Embryonic facial prominence (tissue), 1 donor: ENCODE measurements at regions not wholly inside any gene's neighbourhood (a gene's known extent, or its start where the extent isn't known, plus 50 kb on each side); places are given as distances from the start of the nearest gene placed in this dataset.
A peak's percentile ranks its signal among the peaks of the same experiment; 100 is the strongest.

Experiments
- DNase-seq: peaks from one replicate; pipeline ENCODE4 v3.0.0-alpha.2; 2016; ENCODE audit errors: extremely low spot score

DNA sequence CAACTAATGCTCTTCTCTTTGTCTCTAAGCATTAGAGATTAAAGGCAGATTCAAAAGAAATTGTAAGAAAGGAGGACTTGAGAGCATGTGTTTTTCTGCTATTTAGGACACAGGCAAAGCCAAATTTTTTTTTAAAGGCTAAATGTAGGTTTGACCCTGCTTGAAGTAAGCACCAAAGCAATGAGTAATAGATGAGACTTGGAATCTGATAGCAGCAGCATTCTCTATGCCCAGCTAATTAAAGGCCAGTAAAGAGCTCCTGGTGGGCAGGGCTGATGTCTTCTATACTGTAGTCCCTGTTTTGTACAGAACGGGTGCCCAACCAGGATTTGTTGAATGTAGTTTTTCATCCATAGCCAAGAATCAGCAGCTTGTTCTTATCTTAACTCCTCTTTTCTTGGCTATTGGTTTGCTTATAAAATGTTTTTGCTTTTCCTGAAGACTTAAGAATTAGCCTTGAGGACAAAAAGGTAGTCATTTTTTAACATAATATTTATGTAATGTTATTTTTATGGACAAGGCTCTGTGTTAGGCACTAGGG lies 179.6 kb downstream of the LMO4 start:
- no peak for DNase-seq

DNA sequence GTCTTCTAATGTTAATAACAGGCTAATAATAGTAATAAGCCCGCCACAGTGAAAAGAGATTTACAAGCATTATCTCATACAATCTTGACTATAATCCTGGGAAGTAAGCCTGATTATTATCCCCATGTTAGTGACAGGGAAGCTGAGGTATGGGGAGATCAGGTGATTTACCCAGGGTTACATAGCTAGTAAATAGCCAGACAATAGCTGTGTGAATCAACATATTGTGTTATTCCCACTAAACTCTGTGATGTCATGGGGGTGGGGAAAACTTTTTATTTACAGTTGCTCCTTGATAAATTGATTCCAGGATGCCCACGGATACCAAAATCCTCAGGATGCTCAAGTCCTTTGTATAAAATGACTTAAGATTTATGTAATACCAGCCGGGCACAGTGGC lies 181.9 kb downstream of the LMO4 start:
- no peak for DNase-seq

DNA sequence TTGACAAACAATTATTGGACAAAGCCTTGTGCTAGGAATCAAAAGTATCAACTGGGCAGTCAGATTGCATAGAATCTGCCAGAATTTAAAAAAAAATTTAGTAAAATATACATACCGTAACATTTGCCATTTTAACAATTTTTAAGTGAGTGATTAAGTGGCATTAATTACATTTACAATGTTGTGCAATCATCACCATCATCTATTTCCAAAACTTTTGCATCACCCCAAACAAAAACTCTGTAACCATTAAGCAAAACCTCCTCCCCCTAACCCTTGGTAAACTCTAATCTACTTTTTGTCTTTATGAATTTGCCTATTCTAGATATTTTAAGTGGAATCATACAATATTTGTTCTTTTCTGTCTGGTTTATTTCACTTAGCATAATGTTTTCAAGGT lies 182.8 kb downstream of the LMO4 start:
- no peak for DNase-seq

DNA sequence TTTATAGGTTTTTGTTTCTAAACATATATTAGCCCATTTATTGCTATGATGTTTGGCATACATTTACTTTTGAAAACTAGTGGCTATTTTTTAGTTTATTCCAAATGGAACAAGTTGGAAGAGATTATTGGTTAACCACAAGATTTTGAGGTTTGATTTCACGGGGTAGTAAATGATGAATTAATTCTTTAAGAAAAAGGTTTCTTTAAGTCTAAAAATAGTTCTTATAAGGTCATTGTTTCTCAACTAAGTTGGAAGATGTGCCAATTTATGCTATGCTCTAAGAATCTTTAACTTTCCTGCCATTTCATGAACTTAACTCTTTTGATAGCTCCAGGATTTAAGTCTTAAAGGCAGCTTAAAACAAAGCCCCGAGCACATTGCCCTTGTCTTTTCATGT lies 183.8 kb downstream of the LMO4 start:
- DNase-seq = no peak

DNA sequence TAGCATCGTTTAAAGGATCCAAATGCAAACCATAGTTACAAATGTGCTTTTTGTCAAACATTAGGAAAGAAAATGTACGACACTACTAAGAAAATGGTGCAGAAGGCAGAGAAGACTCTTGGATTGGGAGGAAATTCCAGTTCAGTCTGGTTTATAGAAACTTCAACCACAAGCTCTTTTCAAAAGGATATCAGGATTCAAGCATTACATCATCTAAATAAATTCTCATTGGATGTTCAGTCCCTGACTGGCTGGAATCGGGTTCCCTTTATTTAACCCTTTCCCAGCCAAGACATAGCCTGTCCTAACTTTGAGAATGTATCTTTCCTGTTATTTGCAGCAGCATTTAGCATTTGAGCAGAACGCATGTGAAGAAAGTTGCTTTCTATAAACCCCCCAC lies 184.6 kb downstream of the LMO4 start:
- DNase-seq = peak; percentile 37

DNA sequence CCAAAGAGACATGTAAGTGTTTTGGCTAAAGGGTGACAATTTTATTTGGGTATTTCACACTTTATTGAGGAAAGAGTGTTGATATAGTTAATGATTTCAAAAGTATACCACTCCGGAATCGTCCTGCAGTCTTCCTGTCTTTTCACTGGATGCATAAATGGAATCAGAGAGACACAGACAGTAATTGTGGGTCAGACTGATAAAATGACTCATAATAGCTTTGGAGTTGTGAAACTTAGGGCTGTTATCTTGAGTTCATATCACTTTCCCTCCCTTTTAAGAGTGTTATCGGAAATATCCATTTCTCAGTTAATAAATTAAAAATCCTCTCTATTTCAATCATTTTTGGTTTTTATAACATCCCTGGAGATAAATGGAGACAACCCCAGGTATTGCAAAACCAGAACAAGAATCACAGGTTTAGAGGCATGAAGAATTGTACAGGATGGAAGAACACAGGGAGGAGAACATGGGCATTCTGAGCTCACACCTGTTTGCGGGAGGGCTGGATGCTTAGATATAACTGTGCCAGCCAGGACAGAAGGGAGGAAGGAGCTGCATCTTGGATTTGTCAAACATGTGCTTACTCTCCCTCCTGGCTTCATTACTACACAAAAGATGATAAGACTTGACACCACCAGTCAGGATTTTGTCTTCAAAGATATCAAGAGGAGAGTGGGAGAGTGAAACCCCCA lies 185.4 kb downstream of the LMO4 start:
- no peak for DNase-seq

DNA sequence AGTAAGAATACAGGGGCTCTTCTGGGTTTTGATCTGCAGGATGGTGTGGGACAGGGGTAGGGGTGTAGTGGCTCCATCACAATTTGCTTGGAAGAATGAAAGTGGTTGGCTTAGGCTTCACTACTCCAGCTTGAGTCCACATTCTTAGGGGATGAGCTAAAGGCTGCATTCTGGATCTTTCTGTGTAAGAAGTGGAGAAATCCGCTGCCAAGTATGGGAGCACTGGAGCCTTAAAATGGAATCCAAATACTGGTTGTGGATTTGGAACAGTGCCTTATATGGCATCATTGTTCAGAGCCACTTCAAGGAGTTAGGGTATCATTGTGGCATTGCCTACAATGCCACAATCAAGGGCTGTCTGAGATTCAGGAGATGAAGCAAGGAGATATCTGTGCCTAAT lies 187.1 kb downstream of the LMO4 start:
- DNase-seq = no peak

DNA sequence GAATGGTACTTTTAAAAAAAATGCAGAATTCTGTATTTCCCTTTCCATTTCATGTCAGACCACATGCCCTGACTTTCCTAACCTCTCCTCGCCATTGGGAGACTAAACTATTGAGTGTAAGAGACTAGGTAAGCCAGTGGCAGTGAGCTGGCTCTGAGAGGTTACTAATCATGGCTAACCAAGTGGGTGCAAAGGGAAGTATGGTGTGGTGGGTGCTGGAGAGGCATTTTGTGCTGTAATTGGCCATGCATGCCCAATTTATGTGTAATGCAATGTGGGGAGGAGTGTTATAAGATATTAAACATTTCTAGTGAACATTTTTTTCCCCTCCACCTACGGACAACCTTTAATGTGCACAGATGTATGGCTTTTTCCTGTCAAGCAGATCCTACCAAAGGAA lies 190.1 kb downstream of the LMO4 start:
- DNase-seq = no peak

DNA sequence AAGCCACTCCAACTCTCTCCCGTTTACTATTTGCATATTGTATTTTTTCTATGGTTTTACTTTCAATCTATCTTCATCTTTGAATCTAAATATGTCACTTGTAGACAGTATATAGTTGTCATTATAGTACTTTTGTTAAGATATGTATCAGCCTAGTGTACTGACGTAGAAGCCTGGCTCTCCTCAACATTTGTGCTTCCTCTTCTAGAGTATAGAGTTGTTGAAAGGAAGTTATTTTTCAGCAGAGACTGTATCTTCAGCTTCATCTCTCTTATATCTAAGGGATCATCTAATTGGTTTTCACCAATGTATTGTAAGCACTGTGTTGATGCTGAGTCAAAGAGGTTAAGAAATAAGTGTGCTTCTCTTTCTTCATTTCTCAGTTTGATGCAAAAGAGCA lies 192.8 kb downstream of the LMO4 start:
- DNase-seq = no peak

DNA sequence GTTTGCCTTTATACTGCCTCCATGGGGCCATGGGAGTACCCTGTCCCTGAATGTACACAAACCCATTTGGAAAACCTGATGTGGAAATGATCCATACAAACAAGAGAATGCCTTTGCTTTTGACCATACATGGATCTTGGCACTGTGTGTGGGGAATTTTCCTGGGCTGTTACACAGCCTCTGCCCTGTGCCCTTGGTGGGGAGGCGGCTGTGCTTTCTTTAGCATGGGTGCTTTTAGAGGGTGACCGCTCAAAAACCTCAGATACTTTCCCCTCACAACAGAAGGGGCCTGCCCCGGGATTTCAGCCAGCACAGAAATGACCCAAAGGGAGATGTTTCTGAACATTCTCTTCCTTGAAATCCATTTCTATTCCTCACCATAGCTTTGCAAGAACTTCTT lies 194.8 kb downstream of the LMO4 start:
- DNase-seq = no peak

DNA sequence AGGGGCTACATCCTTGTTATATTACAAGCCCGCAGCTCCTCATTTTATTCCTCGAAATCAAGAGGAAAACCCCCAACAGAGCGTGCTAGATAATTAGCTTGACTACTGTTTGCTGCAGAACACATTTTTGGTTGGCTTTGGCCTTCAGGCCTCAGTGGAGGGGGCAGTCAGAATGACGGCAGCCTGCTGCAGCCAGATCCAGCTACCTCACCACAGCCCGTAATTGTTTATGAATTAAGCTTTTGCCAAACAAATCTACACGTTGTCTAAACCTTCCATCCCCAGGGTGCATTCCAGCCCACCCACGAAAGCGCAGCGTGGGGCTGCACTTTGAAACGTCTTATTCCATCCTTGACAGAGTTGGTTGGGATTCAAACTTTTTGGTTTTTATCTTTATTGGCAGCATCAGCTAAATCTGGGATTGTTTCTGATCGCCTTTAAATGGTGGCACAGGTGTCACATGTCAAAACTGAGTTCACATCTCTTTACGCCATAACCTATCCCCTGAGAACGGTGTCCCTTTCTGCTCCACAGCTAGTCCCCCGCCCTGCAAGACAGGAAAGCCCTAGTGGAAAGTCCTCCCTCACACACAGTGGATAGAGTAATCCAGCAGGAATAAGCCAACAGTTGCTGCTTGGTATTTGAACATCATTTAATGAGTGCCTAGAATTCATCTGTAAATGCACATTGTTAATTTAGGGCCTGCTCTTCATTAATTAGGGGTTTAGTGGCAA lies 195.5 kb downstream of the LMO4 start:
- no peak for DNase-seq

DNA sequence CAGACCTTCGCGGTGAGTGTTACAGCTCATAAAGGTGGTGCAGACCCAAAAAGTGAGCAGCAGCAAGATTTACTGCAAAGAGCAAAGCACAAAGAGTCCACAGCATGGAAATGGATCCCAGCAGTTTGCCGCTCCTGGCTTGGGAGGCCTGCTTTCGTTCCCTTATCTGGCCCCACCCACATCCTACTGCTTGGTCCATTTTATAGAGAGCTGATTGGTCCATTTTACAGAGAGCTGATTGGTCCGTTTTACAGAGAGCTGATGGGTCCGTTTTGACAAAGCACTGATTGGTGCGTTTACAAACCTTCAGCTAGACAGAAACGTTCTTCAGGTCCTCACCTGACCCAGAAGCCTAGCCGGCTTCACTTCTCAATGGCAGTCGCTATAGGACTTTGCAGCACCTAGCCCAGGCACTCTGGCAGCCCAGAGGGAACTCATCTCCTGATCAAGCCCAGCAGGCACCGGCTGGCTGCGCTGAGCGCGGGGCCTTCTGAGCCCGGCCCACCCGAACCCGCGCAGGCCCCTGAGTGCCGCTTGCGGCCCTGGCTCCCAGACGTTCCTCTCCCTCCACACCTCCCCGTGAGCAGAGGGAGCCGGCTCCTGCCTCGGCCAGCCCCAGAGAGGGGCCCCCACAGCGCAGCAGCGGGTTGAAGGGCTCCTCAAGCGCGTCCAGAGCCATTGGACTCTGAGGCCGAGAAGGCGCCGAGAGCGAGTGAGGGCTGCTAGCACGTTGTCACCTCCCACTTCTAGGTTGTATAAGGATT lies 200.3 kb downstream of the LMO4 start:
- no peak for DNase-seq

DNA sequence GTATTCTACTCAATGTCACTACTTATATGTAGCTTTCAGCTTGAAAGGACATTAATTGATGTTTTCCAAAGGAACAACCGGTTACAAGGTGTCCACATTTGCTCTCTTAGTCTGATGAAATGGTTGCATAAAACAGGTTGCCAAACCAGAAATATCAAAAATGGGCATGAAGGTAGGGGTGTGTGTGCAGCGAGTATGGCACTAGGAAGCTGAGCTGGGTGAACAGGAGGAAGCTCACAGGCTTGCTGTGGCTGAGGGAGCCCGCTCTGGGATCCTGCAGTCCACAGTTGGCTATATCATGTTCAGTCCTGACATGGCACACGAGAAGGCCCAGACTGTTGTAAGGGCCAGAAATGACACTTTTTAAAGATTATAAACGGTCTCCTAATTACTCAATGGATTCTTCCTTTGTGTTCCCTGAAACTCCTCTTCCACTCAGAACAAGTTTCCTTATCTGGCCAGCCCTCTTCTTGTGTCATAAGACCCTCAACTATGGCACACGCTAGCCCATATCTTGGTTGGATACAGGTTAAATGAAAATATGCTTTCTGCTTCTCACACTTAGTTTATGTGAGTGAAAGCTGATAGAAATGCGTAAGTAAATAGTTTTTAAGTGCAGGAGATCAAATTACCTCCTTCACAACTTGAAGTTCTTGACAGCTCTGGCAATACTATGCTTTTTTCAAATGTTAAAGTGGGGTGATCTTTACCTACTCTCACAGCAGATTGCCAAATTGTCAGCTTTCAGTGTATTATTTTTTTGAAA lies 201.5 kb downstream of the LMO4 start:
- DNase-seq = no peak

DNA sequence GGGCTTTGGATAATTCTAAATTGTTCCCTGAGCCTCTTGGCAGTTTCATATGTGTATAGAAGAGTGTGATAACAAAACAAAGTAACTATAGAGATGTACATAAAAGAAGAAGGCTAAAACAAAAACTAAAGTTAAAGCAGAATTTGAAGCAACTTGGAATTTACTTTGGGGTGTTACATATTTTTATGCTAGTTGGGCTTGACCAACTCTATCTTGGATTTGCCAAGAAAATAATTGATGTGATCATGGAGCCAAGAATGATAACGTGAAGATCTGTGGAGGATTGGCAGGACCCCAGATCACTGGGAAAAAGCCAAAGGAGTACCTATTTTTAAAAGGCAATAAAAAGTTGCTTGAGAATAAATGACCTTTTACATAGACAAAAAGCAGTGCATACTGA lies 206.9 kb downstream of the LMO4 start:
- DNase-seq = no peak

DNA sequence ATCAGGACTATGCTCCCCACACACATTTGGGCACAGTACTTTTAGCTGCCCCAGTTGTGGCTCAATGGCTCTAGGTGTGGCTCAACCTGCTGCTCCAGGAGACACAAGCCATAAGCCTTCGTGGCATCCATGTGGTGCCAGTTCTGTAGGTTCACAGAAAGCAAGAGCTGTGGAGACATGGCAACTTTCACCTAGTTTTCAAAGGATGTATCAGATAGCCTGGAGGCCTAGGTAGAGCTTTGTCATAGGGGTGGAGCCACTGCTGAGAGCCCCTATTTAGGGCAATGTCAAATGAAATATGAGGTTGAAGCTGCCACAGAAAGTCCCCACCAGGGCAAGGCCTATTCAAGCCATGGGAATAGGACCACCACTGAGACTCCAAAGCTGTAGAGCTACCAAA lies 210.5 kb downstream of the LMO4 start:
- DNase-seq = no peak

DNA sequence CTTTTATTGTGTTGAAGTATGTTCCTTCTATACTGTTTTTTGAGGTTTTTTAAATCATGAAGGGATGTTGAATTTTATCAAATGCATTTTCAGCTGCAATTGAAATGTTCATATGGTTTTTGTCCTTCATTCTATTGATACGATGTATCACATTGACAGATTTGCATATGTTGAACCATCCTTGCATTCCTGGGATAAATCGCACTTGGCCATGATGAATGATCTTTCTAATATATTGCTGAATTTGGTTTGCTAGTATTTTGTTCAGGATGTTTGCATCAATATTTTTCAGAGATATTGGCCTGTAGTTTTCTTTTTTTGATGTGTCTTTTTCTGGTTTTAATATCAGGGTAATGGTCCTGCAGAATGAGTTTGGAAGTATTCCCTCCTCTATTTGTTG lies 214.0 kb downstream of the LMO4 start:
- DNase-seq = no peak

DNA sequence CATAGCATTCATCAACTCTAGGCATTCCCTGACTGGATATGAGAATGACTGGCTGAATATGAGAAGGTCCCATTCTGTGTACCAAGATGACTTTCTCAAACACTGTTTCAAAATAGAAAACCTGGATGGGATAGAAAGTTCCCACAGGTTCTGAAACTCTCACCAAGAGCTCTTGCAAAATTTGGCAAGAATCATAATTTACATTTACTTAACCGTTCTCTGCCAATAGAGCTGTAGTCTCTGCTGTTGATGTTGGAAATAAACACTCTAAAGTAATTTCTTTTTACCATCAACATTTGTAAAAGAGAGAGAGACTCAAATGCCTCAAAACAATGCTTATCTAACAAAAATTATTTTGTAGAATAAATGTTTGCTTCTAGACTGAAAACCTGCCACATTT lies 221.1 kb downstream of the LMO4 start:
- DNase-seq = no peak

DNA sequence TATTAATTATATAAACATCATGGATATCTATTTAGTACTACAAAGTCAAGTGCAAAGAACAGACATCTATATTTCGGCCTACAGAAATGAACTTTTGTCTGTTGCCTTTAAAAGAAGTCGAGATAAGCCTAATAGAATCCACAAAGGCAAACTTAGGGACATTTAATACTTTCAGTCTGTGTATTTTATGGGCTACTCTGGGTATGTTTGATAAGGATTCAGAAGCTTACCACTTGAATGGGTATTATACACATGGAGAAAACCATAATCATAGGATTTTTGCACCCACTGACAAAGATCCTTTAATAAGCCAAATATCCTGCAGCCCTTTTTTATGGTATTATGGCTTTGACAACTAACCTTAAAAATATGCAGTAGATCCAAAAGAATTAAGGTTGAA lies 224.8 kb downstream of the LMO4 start:
- DNase-seq = no peak

DNA sequence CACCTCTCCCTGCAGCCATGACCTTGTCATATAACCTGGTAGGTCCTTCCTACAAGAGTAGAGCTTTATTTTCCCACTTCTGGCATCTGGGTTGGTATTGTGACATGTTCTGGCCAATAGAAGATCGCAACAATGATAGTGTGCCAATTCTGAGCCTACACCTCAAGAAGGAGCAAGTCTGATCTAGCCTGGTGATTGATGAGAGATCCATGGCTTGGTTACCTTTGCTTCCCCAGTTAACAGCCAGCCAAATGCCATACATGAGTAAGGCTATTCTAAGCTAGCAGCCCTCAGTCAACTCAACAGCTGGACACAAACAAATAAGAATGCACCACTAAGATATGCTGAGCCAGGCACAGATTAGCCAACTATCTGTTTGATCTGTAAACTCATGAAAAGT lies 226.7 kb downstream of the LMO4 start:
- DNase-seq = no peak

DNA sequence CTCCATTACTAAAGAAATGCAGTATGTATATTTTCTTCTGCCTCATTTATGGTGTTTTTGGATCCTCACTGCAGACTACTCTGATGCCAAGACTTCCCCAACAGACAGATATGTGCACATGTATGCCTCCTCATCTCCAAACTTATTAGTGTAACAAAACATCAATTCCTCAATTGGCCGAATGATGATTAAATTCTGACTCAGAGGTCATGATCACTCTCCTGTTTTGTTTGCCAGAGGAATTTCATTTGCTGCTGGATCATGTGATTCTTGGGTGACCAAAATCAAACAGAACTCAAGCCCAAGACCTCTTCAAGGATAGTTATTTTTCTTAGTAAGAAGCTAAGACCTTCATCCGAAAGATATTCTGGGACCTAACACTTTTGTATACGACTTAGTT lies 227.6 kb downstream of the LMO4 start:
- DNase-seq = no peak

DNA sequence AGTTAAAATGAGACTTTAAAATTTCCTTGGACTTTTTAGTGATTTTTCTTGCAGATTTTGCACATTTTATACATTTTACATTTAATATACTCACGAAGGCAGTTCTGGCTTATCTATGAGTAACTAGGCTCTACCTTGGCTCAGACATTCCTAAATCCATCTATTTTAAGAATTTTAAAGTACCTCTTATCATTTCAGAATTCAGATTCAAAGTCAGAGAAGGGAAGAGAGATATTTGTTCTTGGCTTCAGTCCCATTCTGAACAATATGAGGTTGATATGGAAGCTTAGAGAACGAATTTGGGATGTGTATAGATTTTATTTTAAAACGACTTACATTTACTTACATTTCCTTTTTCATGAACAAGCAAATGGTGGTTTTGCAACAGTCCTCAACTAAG lies 230.2 kb downstream of the LMO4 start:
- DNase-seq = no peak

DNA sequence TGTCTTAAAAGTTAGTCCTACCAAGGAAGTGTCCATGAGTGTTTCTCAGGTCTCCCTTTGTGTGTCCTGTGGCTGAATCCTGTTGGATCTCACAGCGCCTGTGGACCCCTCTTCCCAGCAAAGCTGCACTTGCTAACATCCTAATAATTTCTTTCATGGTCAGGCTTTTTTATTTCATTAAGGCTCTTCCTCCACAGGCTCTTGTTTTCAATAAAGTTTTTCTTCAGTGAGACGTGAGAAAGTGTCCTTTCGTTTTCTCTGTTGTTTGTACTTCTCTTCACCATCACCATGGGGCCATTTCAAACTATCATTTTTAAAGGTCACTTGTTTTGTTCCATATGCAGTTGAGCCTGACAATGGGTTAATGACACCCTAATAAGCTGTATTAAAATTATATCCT lies 231.5 kb downstream of the LMO4 start:
- DNase-seq = no peak
